ENCODE measurements at regions not wholly inside any gene's neighbourhood (a gene's known extent, or its start where the extent isn't known, plus 50 kb on each side); places are given as distances from the start of the nearest gene placed in this dataset.

DNA sequence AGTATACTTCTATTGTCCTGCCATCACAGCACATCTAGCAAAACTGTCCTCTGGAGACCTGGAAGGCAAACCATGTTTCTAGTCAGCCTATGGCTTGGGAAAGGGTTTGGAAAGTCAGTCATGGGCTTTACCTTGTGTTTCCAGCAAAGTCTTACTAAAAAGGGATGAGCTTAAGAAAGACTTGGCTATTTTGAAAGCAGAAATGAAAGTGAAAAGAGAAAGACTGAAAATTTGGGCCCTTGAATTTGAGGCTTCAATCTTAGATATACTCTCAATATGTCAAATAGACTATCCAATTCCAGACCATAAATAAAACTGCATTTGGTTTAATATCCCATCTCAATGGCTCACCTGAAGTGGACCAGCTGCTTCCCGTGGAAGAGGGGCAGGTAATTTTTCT lies 127.9 kb downstream of the ZNF330 start:
- ATAC-seq (ENCODE audit: insufficient read depth, low FRiP score) (no peak), DNase-seq (no peak)
- no peak overlapping the region for H3K27ac ChIP-seq (ENCODE audit: low read depth in 1 of 2, low read length in 1 of 2)
- H3K9me3 ChIP-seq (ENCODE audit: control insufficient read depth in 4 of 4, insufficient read depth in 3 of 4, low read length in 3 of 4), result no peaks in the 10 kb centered on the region
- no peak overlapping the region for H3K9ac ChIP-seq (ENCODE audit: insufficient read depth in 1 of 2, low read length in 2 of 2)
- H3K36me3 ChIP-seq (ENCODE audit: control insufficient read depth in 4 of 4, insufficient read depth in 4 of 4, low read length in 4 of 4), result no peaks in the 10 kb centered on the region
- H3K4me3 ChIP-seq, result no peak overlapping the region
- H3K27me3 ChIP-seq (ENCODE audit: control insufficient read depth in 3 of 3, insufficient read depth in 3 of 3, low read length in 2 of 3), result peaks cover 0 to 3% (median 0%) of the 10 kb centered on the region in 3 donors
- 0 to 80% methylated on average over 1 of the region's 1 CpG for WGBS, 2 donors
- peaks cover 0 to 21% (median 4%) of the 10 kb centered on the region in 5 donors for H3K4me1 ChIP-seq (ENCODE audit: control insufficient read depth in 5 of 5, insufficient read depth in 5 of 5, low read length in 5 of 5)
- TF ChIP-seq, protein P1, sequence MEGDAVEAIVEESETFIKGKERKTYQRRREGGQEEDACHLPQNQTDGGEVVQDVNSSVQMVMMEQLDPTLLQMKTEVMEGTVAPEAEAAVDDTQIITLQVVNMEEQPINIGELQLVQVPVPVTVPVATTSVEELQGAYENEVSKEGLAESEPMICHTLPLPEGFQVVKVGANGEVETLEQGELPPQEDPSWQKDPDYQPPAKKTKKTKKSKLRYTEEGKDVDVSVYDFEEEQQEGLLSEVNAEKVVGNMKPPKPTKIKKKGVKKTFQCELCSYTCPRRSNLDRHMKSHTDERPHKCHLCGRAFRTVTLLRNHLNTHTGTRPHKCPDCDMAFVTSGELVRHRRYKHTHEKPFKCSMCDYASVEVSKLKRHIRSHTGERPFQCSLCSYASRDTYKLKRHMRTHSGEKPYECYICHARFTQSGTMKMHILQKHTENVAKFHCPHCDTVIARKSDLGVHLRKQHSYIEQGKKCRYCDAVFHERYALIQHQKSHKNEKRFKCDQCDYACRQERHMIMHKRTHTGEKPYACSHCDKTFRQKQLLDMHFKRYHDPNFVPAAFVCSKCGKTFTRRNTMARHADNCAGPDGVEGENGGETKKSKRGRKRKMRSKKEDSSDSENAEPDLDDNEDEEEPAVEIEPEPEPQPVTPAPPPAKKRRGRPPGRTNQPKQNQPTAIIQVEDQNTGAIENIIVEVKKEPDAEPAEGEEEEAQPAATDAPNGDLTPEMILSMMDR (IDR thresholded peaks at IDR 0.05; ENCODE audit: control extremely low read depth, extremely low read depth), result no peak

GRCh38 chr4:141349236-141349635 lies 128.5 kb downstream of the ZNF330 start:
- no peak overlapping the region for H3K27ac ChIP-seq (ENCODE audit: low read depth in 1 of 2, low read length in 1 of 2)
- H3K4me1 ChIP-seq (ENCODE audit: control insufficient read depth in 5 of 5, insufficient read depth in 5 of 5, low read length in 5 of 5), result peaks cover 0 to 21% (median 4%) of the 10 kb centered on the region in 5 donors
- no peak overlapping the region for H3K9ac ChIP-seq (ENCODE audit: insufficient read depth in 1 of 2, low read length in 2 of 2)
- peaks cover 0 to under 1% (median 0%) of the 10 kb centered on the region in 4 donors for H3K9me3 ChIP-seq (ENCODE audit: control insufficient read depth in 4 of 4, insufficient read depth in 3 of 4, low read length in 3 of 4)
- no peaks in the 10 kb centered on the region for H3K36me3 ChIP-seq (ENCODE audit: control insufficient read depth in 4 of 4, insufficient read depth in 4 of 4, low read length in 4 of 4)
- no peak overlapping the region for H3K4me3 ChIP-seq
- TF ChIP-seq, protein P1 (IDR thresholded peaks at IDR 0.05; ENCODE audit: control extremely low read depth, extremely low read depth), result no peak
- no peak for DNase-seq
- no peak for ATAC-seq (ENCODE audit: insufficient read depth, low FRiP score)
- peaks cover 0 to 3% (median 0%) of the 10 kb centered on the region in 3 donors for H3K27me3 ChIP-seq (ENCODE audit: control insufficient read depth in 3 of 3, insufficient read depth in 3 of 3, low read length in 2 of 3)

DNA sequence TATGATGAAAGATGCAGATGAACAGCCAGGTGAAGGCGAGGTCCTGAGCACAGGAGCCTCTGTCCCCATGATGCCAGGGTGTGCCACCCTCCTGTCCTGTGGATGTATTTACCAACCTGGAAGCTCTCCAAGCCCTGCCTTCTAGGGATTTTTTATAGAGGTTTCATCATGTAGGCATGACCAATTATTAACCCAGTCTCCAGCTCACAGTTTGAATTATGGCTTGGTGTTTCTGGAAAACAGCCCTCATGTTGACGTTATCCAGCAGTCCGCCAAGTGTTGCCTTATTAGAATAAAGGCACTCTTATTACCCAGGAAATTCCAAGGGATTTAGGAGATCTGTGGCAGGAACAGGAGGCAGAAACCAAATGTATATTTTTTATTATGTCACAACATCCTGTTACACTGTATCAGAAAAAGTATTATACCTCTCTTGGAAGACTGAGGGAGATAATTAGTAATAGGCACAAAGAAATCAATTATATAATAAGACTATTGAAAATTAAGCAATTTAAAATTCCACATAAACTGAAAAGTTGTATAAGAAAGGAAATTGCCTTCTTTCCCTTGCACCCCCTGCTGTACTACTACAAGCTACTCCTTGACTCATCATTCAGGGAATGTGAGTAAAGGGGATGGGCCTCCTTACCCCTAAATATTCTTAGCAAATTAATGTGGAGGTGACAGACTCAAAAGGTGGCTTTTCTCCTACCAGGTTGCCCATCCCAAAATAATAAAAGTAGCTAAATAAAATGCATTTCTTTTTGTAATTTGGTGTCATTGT lies 129.6 kb downstream of the ZNF330 start:
- WGBS, 2 donors, result 43 to 76% methylated on average over 3 of the region's 3 CpGs
- peaks cover 0 to 21% (median 4%) of the 10 kb centered on the region in 5 donors for H3K4me1 ChIP-seq (ENCODE audit: control insufficient read depth in 5 of 5, insufficient read depth in 5 of 5, low read length in 5 of 5)
- TF ChIP-seq, protein P1 (IDR thresholded peaks at IDR 0.05; ENCODE audit: control extremely low read depth, extremely low read depth), result no peak
- no peaks in the 10 kb centered on the region for H3K36me3 ChIP-seq (ENCODE audit: control insufficient read depth in 4 of 4, insufficient read depth in 4 of 4, low read length in 4 of 4)
- peaks cover 0 to 3% (median 0%) of the 10 kb centered on the region in 4 donors for H3K9me3 ChIP-seq (ENCODE audit: control insufficient read depth in 4 of 4, insufficient read depth in 3 of 4, low read length in 3 of 4)
- DNase-seq (peak; percentile 26 to 72 (median 59)), ATAC-seq (ENCODE audit: insufficient read depth, low FRiP score) (peak; percentile 48)
- no peak overlapping the region for H3K27ac ChIP-seq (ENCODE audit: low read depth in 1 of 2, low read length in 1 of 2)
- no peaks in the 10 kb centered on the region for H3K27me3 ChIP-seq (ENCODE audit: control insufficient read depth in 3 of 3, insufficient read depth in 3 of 3, low read length in 2 of 3)
- no peak overlapping the region for H3K4me3 ChIP-seq
- no peak overlapping the region for H3K9ac ChIP-seq (ENCODE audit: insufficient read depth in 1 of 2, low read length in 2 of 2)

Data from lung (tissue), 11 donors.